ENCODE measurements at regions not wholly inside any gene's neighbourhood (a gene's known extent, or its start where the extent isn't known, plus 50 kb on each side); places are given as distances from the start of the nearest gene placed in this dataset.

- no peak for DNase-seq
Observed at GRCh38 chr3:31358473-31359070, 174.2 kb upstream of the STT3B start.

- DNase-seq, result no peak
Observed at GRCh38 chr3:31361371-31362273, 171.1 kb upstream of the STT3B start.

- no peak for DNase-seq
Observed at GRCh38 chr3:31364188-31364587, 168.5 kb upstream of the STT3B start.

- no peak for DNase-seq
Observed at GRCh38 chr3:31364711-31365110, 168.0 kb upstream of the STT3B start.

- no peak for DNase-seq
Observed at GRCh38 chr3:31367518-31367917, 165.2 kb upstream of the STT3B start.

GRCh38 chr3:31369637-31370379 lies 162.9 kb upstream of the STT3B start:
- DNase-seq, result no peak

- DNase-seq, result no peak
Observed at GRCh38 chr3:31370380-31370666, 162.4 kb upstream of the STT3B start.

GRCh38 chr3:31370681-31371080 lies 162.0 kb upstream of the STT3B start:
- DNase-seq, result no peak

- no peak for DNase-seq
Observed at GRCh38 chr3:31371484-31372177, 161.1 kb upstream of the STT3B start.

GRCh38 chr3:31373681-31374080 lies 159.0 kb upstream of the STT3B start:
- DNase-seq, result no peak

GRCh38 chr3:31377045-31377642 lies 155.6 kb upstream of the STT3B start:
- peak; percentile 1 to 8 for DNase-seq

- no peak for DNase-seq
Observed at GRCh38 chr3:31378231-31378630, 154.5 kb upstream of the STT3B start.

- no peak for DNase-seq
Observed at GRCh38 chr3:31379598-31379997, 153.1 kb upstream of the STT3B start.

GRCh38 chr3:31382856-31383255 lies 149.9 kb upstream of the STT3B start:
- DNase-seq, result no peak

GRCh38 chr3:31384117-31384516 lies 148.6 kb upstream of the STT3B start:
- no peak for DNase-seq

- no peak for DNase-seq
Observed at GRCh38 chr3:31389939-31390338, 142.8 kb upstream of the STT3B start.

GRCh38 chr3:31390466-31390865 lies 142.3 kb upstream of the STT3B start:
- no peak for DNase-seq

- DNase-seq, result no peak
Observed at GRCh38 chr3:31391150-31391549, 141.6 kb upstream of the STT3B start.

- DNase-seq, result no peak
Observed at GRCh38 chr3:31392568-31392967, 140.2 kb upstream of the STT3B start.

GRCh38 chr3:31399271-31399670 lies 133.5 kb upstream of the STT3B start:
- no peak for DNase-seq

GRCh38 chr3:31402117-31402516 lies 130.6 kb upstream of the STT3B start:
- no peak for DNase-seq

GRCh38 chr3:31403197-31403596 lies 129.5 kb upstream of the STT3B start:
- no peak for DNase-seq

- DNase-seq, result no peak
Observed at GRCh38 chr3:31404871-31405270, 127.9 kb upstream of the STT3B start.

Measured in activated CD4-positive, alpha-beta T cell treated with anti-CD3 and anti-CD28 coated beads, Interleukin-2, amount 50 U/mL, for 4 hours (primary cell).